ENCODE measurements at regions not wholly inside any gene's neighbourhood (a gene's known extent, or its start where the extent isn't known, plus 50 kb on each side); places are given as distances from the start of the nearest gene placed in this dataset.

DNA sequence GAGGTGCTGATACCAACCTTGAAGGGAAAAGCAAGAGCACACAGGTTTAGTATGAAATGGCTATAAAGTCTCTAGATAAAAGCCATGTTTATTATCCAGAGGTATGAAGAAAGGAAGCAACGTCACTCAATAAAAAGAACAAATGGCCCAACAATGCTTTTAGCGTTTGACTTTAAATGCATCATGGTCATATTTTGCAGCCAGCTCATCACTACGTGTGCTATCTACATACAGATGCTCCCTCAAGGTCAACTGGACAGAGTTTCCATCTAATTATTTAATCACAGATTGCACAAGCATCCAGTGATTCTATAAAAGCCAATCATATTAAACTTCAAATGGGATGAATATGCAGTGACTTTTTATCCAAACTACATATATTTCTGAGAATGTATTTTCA lies 127.6 kb upstream of the SYNDIG1 start:
- BruUV-seq (replicated peaks) = no TSS peak
- CTCF ChIA-PET = no interaction called here

GRCh38 chr20:24340933-24341332 lies 128.5 kb upstream of the SYNDIG1 start:
- Histone ChIP-seq H3K9me3 (ENCODE audit: low read depth, low read length, poor library complexity, severe bottlenecking) (no peaks in the 10 kb centered on the region), H3K27ac (ENCODE audit: low read depth, low read length, poor library complexity, severe bottlenecking) (no peak overlapping the region), H3K27me3 (replicated peaks; ENCODE audit: insufficient read depth, low read depth, low read length, poor library complexity) (no peaks in the 10 kb centered on the region), H3K4me3 (ENCODE audit: low read depth, low read length, poor library complexity, severe bottlenecking) (no peak overlapping the region), H3K4me1 (ENCODE audit: insufficient read depth, low read length, poor library complexity, severe bottlenecking) (no peaks in the 10 kb centered on the region), H3K36me3 (ENCODE audit: insufficient read depth, low read length, poor library complexity, severe bottlenecking) (no peaks in the 10 kb centered on the region)
- no peak for DNase-seq (ENCODE audit: low spot score)
- ChIA-PET CTCF (no interaction called here), POLR2A (ENCODE audit: low non-redundant PET) (no interaction called here)
- no TSS peak for BruUV-seq (replicated peaks)
- TF ChIP-seq, protein P1, sequence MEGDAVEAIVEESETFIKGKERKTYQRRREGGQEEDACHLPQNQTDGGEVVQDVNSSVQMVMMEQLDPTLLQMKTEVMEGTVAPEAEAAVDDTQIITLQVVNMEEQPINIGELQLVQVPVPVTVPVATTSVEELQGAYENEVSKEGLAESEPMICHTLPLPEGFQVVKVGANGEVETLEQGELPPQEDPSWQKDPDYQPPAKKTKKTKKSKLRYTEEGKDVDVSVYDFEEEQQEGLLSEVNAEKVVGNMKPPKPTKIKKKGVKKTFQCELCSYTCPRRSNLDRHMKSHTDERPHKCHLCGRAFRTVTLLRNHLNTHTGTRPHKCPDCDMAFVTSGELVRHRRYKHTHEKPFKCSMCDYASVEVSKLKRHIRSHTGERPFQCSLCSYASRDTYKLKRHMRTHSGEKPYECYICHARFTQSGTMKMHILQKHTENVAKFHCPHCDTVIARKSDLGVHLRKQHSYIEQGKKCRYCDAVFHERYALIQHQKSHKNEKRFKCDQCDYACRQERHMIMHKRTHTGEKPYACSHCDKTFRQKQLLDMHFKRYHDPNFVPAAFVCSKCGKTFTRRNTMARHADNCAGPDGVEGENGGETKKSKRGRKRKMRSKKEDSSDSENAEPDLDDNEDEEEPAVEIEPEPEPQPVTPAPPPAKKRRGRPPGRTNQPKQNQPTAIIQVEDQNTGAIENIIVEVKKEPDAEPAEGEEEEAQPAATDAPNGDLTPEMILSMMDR (conservative IDR thresholded peaks at IDR 0.05; ENCODE audit: low read depth, low read length) = no peak
- TF ChIP-seq EZH2 (IDR thresholded peaks at IDR 0.05; ENCODE audit: borderline replicate concordance, low read depth, low read length, poor library complexity, severe bottlenecking) = no peak
- intact Hi-C loops (cut with micrococcal nuclease; ENCODE audit: unreplicated experiment) = no loop called here

More for the DNA sequence above, 127.6 kb upstream of the SYNDIG1 start:
- no peaks in the 10 kb centered on the region for H3K36me3 ChIP-seq (ENCODE audit: insufficient read depth, low read length, poor library complexity, severe bottlenecking)
- no peaks in the 10 kb centered on the region for H3K27me3 ChIP-seq (replicated peaks; ENCODE audit: insufficient read depth, low read depth, low read length, poor library complexity)
- H3K27ac ChIP-seq (ENCODE audit: low read depth, low read length, poor library complexity, severe bottlenecking) = no peak overlapping the region
- TF ChIP-seq, protein P1 (conservative IDR thresholded peaks at IDR 0.05; ENCODE audit: low read depth, low read length) = no peak
- TF ChIP-seq EZH2 (IDR thresholded peaks at IDR 0.05; ENCODE audit: borderline replicate concordance, low read depth, low read length, poor library complexity, severe bottlenecking) = no peak
- POLR2A ChIA-PET (ENCODE audit: low non-redundant PET) = no interaction called here
- no peaks in the 10 kb centered on the region for H3K9me3 ChIP-seq (ENCODE audit: low read depth, low read length, poor library complexity, severe bottlenecking)
- DNase-seq (ENCODE audit: low spot score) = no peak
- H3K4me1 ChIP-seq (ENCODE audit: insufficient read depth, low read length, poor library complexity, severe bottlenecking) = no peaks in the 10 kb centered on the region
- no peak overlapping the region for H3K4me3 ChIP-seq (ENCODE audit: low read depth, low read length, poor library complexity, severe bottlenecking)
- intact Hi-C loops (cut with micrococcal nuclease; ENCODE audit: unreplicated experiment) = no loop called here

DNA sequence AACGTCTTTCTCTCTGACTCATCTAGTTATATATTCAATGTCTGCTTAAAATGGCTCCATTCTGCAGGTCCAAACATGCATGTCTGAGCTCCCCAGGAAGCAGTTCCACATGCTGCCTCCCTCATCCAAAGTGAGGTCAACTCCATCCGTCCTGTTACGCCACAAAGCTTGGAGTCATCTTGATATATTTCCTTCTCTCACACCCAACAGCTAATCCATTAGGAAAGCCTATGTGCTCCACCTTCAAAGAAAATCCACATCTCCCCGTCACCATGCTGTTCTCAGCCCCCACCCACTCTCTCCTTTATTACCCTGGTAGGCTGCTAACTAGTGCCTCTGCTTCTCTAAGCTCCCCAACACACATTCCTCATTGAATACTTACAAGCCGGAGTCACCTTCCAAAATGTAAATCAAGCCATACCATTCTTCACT lies 130.2 kb upstream of the SYNDIG1 start:
- Histone ChIP-seq H3K27ac (ENCODE audit: low read depth, low read length, poor library complexity, severe bottlenecking) (no peak overlapping the region), H3K4me1 (ENCODE audit: insufficient read depth, low read length, poor library complexity, severe bottlenecking) (no peaks in the 10 kb centered on the region), H3K36me3 (ENCODE audit: insufficient read depth, low read length, poor library complexity, severe bottlenecking) (no peaks in the 10 kb centered on the region), H3K9me3 (ENCODE audit: low read depth, low read length, poor library complexity, severe bottlenecking) (no peaks in the 10 kb centered on the region), H3K4me3 (ENCODE audit: low read depth, low read length, poor library complexity, severe bottlenecking) (no peak overlapping the region), H3K27me3 (replicated peaks; ENCODE audit: insufficient read depth, low read depth, low read length, poor library complexity) (no peaks in the 10 kb centered on the region)
- POLR2A ChIA-PET (ENCODE audit: low non-redundant PET) = no interaction called here
- intact Hi-C loops (cut with micrococcal nuclease; ENCODE audit: unreplicated experiment) = no loop called here
- no peak for DNase-seq (ENCODE audit: low spot score)
- BruUV-seq (replicated peaks) = no TSS peak
- TF ChIP-seq, protein P1 (conservative IDR thresholded peaks at IDR 0.05; ENCODE audit: low read depth, low read length) = no peak
- no peak for TF ChIP-seq EZH2 (IDR thresholded peaks at IDR 0.05; ENCODE audit: borderline replicate concordance, low read depth, low read length, poor library complexity, severe bottlenecking)
- CTCF ChIA-PET = no interaction called here

Data from A673 (cell line).